NT2/D1 (cell line): ENCODE measurements at regions not wholly inside any gene's neighbourhood (a gene's known extent, or its start where the extent isn't known, plus 50 kb on each side); places are given as distances from the start of the nearest gene placed in this dataset.

Experiments used
- DNase-seq: peaks from one replicate; pipeline ENCODE4 v3.0.0-alpha.2; 2011; ENCODE audit warnings: low read depth, low spot score
- H3K27me3 ChIP-seq: 2 replicates; pipeline ENCODE4 v1.6.0; 2011; ENCODE audit warnings: mild to moderate bottlenecking; ENCODE audit not compliant: insufficient read length, insufficient read depth
- H3K36me3 ChIP-seq: 2 replicates; pipeline ENCODE4 v1.6.1; 2011; ENCODE audit warnings: mild to moderate bottlenecking, low read length, mixed read lengths; ENCODE audit not compliant: insufficient read depth, insufficient read length
- H3K4me1 ChIP-seq: 2 replicates; pipeline ENCODE4 v1.5.1; 2011; ENCODE audit not compliant: insufficient read depth, insufficient read length
- H3K4me3 ChIP-seq: 2 replicates; pipeline ENCODE4 v1.5.1; 2011; ENCODE audit warnings: low read depth; ENCODE audit not compliant: insufficient read length
- H3K9ac ChIP-seq: 2 replicates; pipeline ENCODE4 v1.6.0; 2011; ENCODE audit warnings: low read depth; ENCODE audit not compliant: insufficient read length
- H3K9me3 ChIP-seq: 2 replicates; pipeline ENCODE4 v1.5.1; 2011; ENCODE audit warnings: mild to moderate bottlenecking, low read length; ENCODE audit not compliant: insufficient read depth
- SUZ12 ChIP-seq: IDR thresholded peaks from 2 replicates; pipeline ENCODE4 v1.6.1; 2011; ENCODE audit not compliant: insufficient read length, insufficient read depth; ENCODE audit errors: extremely low read depth
- YY1 ChIP-seq: IDR thresholded peaks from 2 replicates; pipeline ENCODE4 v1.6.1; 2011; ENCODE audit not compliant: insufficient read length, insufficient read depth
- ZNF274 ChIP-seq: IDR thresholded peaks from 2 replicates; pipeline ENCODE4 v1.6.1; 2011; ENCODE audit warnings: mild to moderate bottlenecking, low read depth, low read length

GRCh38 chr3:22885039-22885438 is 318.1 kb upstream of the UBE2E2 start:
- no peaks in the 10 kb centered on the region for H3K9me3 ChIP-seq
- H3K36me3 ChIP-seq = no peaks in the 10 kb centered on the region
- H3K4me1 ChIP-seq = no peaks in the 10 kb centered on the region
- no peak for DNase-seq
- no peak overlapping the region for H3K4me3 ChIP-seq
- no peak for TF ChIP-seq ZNF274
- no peaks in the 10 kb centered on the region for H3K27me3 ChIP-seq
- no peak overlapping the region for H3K9ac ChIP-seq

- Histone ChIP-seq H3K9ac (no peak overlapping the region), H3K4me3 (no peak overlapping the region), H3K9me3 (no peaks in the 10 kb centered on the region), H3K4me1 (no peaks in the 10 kb centered on the region), H3K27me3 (no peaks in the 10 kb centered on the region), H3K36me3 (no peaks in the 10 kb centered on the region)
- TF ChIP-seq ZNF274 = no peak
- no peak for TF ChIP-seq YY1
- TF ChIP-seq SUZ12 = no peak
- no peak for DNase-seq
Observed at GRCh38 chr3:22885574-22886341, 317.4 kb upstream of the UBE2E2 start.

GRCh38 chr3:22886439-22887068 is 316.6 kb upstream of the UBE2E2 start:
- H3K36me3 ChIP-seq = no peaks in the 10 kb centered on the region
- no peak overlapping the region for H3K4me3 ChIP-seq
- H3K4me1 ChIP-seq = no peaks in the 10 kb centered on the region
- H3K9ac ChIP-seq = no peak overlapping the region
- H3K27me3 ChIP-seq = no peaks in the 10 kb centered on the region
- DNase-seq = no peak
- no peak for TF ChIP-seq YY1
- no peak for TF ChIP-seq SUZ12
- TF ChIP-seq ZNF274 = no peak
- H3K9me3 ChIP-seq = no peaks in the 10 kb centered on the region

GRCh38 chr3:22887664-22888291 is 315.3 kb upstream of the UBE2E2 start:
- no peak for TF ChIP-seq SUZ12
- no peak for TF ChIP-seq YY1
- no peak for TF ChIP-seq ZNF274
- Histone ChIP-seq H3K4me1 (no peaks in the 10 kb centered on the region), H3K27me3 (no peaks in the 10 kb centered on the region), H3K36me3 (no peaks in the 10 kb centered on the region), H3K4me3 (no peak overlapping the region), H3K9ac (no peak overlapping the region), H3K9me3 (no peaks in the 10 kb centered on the region)
- DNase-seq = peak; percentile 35

GRCh38 chr3:22893101-22893500 is 310.0 kb upstream of the UBE2E2 start:
- H3K9me3 ChIP-seq = no peaks in the 10 kb centered on the region
- H3K36me3 ChIP-seq = no peaks in the 10 kb centered on the region
- DNase-seq = no peak
- H3K4me3 ChIP-seq = no peak overlapping the region
- H3K9ac ChIP-seq = no peak overlapping the region
- H3K27me3 ChIP-seq = no peaks in the 10 kb centered on the region
- no peaks in the 10 kb centered on the region for H3K4me1 ChIP-seq
- TF ChIP-seq ZNF274 = no peak
- TF ChIP-seq YY1 = no peak
- TF ChIP-seq SUZ12 = no peak

- H3K4me1 ChIP-seq = no peaks in the 10 kb centered on the region
- DNase-seq = no peak
- no peaks in the 10 kb centered on the region for H3K36me3 ChIP-seq
- no peak for TF ChIP-seq ZNF274
- no peak for TF ChIP-seq YY1
- no peak overlapping the region for H3K9ac ChIP-seq
- H3K9me3 ChIP-seq = no peaks in the 10 kb centered on the region
- no peak overlapping the region for H3K4me3 ChIP-seq
- H3K27me3 ChIP-seq = no peaks in the 10 kb centered on the region
Observed at GRCh38 chr3:22893644-22894325, 309.3 kb upstream of the UBE2E2 start.

GRCh38 chr3:22894865-22895264 is 308.3 kb upstream of the UBE2E2 start:
- no peak for DNase-seq
- no peak for TF ChIP-seq YY1
- TF ChIP-seq SUZ12 = no peak
- no peak for TF ChIP-seq ZNF274
- no peaks in the 10 kb centered on the region for H3K9me3 ChIP-seq
- no peaks in the 10 kb centered on the region for H3K4me1 ChIP-seq
- no peak overlapping the region for H3K9ac ChIP-seq
- H3K27me3 ChIP-seq = no peaks in the 10 kb centered on the region
- no peak overlapping the region for H3K4me3 ChIP-seq
- no peaks in the 10 kb centered on the region for H3K36me3 ChIP-seq
